ENCODE measurements at regions not wholly inside any gene's neighbourhood (a gene's known extent, or its start where the extent isn't known, plus 50 kb on each side); places are given as distances from the start of the nearest gene placed in this dataset.

DNA sequence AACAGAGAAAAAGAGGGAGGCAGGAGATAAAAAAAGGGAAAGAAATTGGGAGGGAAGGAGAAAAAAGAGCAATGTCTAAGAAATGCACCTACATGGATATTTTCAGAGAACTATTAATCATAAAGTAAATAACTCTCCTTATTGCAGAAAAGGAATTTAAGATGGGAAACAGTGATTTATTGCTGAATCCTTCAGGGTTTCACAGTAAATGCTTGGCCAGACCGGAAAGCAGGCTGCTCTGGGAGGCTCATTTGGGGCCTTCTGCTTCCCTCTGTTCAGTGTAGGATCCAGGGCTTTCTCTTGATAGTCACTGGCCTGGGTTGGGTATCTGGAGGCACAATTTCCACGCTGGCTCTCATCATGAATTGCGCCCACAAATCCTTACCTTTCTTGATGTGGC, 324.3 kb upstream of the SORL1-AS1 start:
- no peak overlapping the region for H3K27ac ChIP-seq
- in situ Hi-C loops (cut with MboI; ENCODE audit: low pct_ligation_motif_present in 1 of 4, low pct_unique_long_range_greater_than_20kb in 1 of 4, low sequenced_read_pairs in 3 of 4) (no loop called here), intact Hi-C loops (cut with DNase I; ENCODE audit: low total_unique reads) (no loop called here)
- no peaks in the 10 kb centered on the region for H3K9me3 ChIP-seq
- no peaks in the 10 kb centered on the region for H3K27me3 ChIP-seq
- WGBS, 2 donors (ENCODE audit: low coverage in 1 of 2), result 25 to 56% methylated on average over 1 to 3 of the region's 3 CpGs
- DNase-seq, result no peak
- TF ChIP-seq, protein P1, sequence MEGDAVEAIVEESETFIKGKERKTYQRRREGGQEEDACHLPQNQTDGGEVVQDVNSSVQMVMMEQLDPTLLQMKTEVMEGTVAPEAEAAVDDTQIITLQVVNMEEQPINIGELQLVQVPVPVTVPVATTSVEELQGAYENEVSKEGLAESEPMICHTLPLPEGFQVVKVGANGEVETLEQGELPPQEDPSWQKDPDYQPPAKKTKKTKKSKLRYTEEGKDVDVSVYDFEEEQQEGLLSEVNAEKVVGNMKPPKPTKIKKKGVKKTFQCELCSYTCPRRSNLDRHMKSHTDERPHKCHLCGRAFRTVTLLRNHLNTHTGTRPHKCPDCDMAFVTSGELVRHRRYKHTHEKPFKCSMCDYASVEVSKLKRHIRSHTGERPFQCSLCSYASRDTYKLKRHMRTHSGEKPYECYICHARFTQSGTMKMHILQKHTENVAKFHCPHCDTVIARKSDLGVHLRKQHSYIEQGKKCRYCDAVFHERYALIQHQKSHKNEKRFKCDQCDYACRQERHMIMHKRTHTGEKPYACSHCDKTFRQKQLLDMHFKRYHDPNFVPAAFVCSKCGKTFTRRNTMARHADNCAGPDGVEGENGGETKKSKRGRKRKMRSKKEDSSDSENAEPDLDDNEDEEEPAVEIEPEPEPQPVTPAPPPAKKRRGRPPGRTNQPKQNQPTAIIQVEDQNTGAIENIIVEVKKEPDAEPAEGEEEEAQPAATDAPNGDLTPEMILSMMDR (IDR thresholded peaks at IDR 0.05), result no peak
- TF ChIP-seq EP300 (IDR thresholded peaks at IDR 0.05; ENCODE audit: low read depth), result no peak
- TF ChIP-seq POLR2A (IDR thresholded peaks at IDR 0.05), result no peak
- no peak for TF ChIP-seq POLR2AphosphoS5 (IDR thresholded peaks at IDR 0.05)
- no peak overlapping the region for H3K4me3 ChIP-seq
- H3K4me1 ChIP-seq, result no peaks in the 10 kb centered on the region
- H3K36me3 ChIP-seq, result no peaks in the 10 kb centered on the region

GRCh38 chr11:121775276-121775675, 322.5 kb upstream of the SORL1-AS1 start:
- intact Hi-C loops (cut with DNase I; ENCODE audit: low total_unique reads), result no loop called here
- Histone ChIP-seq H3K9me3 (no peaks in the 10 kb centered on the region), H3K4me3 (no peak overlapping the region), H3K27me3 (no peaks in the 10 kb centered on the region), H3K27ac (no peak overlapping the region), H3K36me3 (no peaks in the 10 kb centered on the region), H3K4me1 (no peaks in the 10 kb centered on the region)
- TF ChIP-seq EP300 (IDR thresholded peaks at IDR 0.05; ENCODE audit: low read depth) (no peak), POLR2AphosphoS5 (IDR thresholded peaks at IDR 0.05) (no peak), POLR2A (IDR thresholded peaks at IDR 0.05) (no peak)
- TF ChIP-seq, protein P1 (IDR thresholded peaks at IDR 0.05), result no peak
- in situ Hi-C loops (cut with MboI; ENCODE audit: low pct_ligation_motif_present in 1 of 4, low pct_unique_long_range_greater_than_20kb in 1 of 4, low sequenced_read_pairs in 3 of 4), result no loop called here
- 48 to 68% methylated on average over 4 to 5 of the region's 5 CpGs for WGBS, 2 donors (ENCODE audit: low coverage in 1 of 2)
- DNase-seq, result no peak

DNA sequence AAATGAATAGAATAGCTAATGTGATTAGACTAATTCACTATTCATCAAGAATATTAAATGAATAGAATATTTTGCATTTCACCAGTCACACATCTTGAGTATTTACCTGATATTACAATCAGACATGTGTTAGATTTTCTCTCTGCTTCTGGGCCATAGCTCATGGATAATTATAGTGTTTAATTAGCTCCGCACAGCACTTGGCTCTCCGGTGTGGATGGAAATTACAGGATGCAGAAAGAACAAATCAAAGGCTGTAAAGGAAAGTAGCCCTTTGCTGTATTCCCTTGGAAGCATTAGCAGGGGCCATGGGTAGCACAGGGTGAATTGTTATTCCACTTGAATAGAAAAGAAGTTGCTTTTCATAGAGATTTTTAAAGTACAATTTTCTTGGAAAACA, 320.3 kb upstream of the SORL1-AS1 start:
- Histone ChIP-seq H3K4me3 (no peak overlapping the region), H3K27ac (no peak overlapping the region), H3K27me3 (no peaks in the 10 kb centered on the region), H3K9me3 (no peaks in the 10 kb centered on the region), H3K36me3 (no peaks in the 10 kb centered on the region), H3K4me1 (no peaks in the 10 kb centered on the region)
- TF ChIP-seq EP300 (IDR thresholded peaks at IDR 0.05; ENCODE audit: low read depth) (no peak), POLR2AphosphoS5 (IDR thresholded peaks at IDR 0.05) (no peak), POLR2A (IDR thresholded peaks at IDR 0.05) (no peak)
- TF ChIP-seq, protein P1 (IDR thresholded peaks at IDR 0.05), result no peak
- in situ Hi-C loops (cut with MboI; ENCODE audit: low pct_ligation_motif_present in 1 of 4, low pct_unique_long_range_greater_than_20kb in 1 of 4, low sequenced_read_pairs in 3 of 4), result no loop called here
- WGBS, 2 donors (ENCODE audit: low coverage in 1 of 2), result 80 to 89% methylated on average over 2 of the region's 2 CpGs
- DNase-seq, result no peak
- intact Hi-C loops (cut with DNase I; ENCODE audit: low total_unique reads), result no loop called here

GRCh38 chr11:121770939-121771595, 318.3 kb upstream of the SORL1-AS1 start:
- no peak overlapping the region for H3K27ac ChIP-seq
- in situ Hi-C loops (cut with MboI; ENCODE audit: low pct_ligation_motif_present in 1 of 4, low pct_unique_long_range_greater_than_20kb in 1 of 4, low sequenced_read_pairs in 3 of 4) (no loop called here), intact Hi-C loops (cut with DNase I; ENCODE audit: low total_unique reads) (no loop called here)
- no peak for DNase-seq
- no peaks in the 10 kb centered on the region for H3K4me1 ChIP-seq
- H3K36me3 ChIP-seq, result no peaks in the 10 kb centered on the region
- 67% methylated on average over 4 of the region's 4 CpGs for WGBS, 2 donors (ENCODE audit: low coverage in 1 of 2)
- H3K4me3 ChIP-seq, result no peak overlapping the region
- no peaks in the 10 kb centered on the region for H3K9me3 ChIP-seq
- H3K27me3 ChIP-seq, result no peaks in the 10 kb centered on the region
- TF ChIP-seq EP300 (IDR thresholded peaks at IDR 0.05; ENCODE audit: low read depth) (no peak), POLR2A (IDR thresholded peaks at IDR 0.05) (no peak), POLR2AphosphoS5 (IDR thresholded peaks at IDR 0.05) (peak in 1 of 3 donors; percentile 22)
- TF ChIP-seq, protein P1 (IDR thresholded peaks at IDR 0.05), result no peak

All from transverse colon (tissue), 4 donors.